Tibial nerve (tissue), 3 donors: ENCODE measurements at regions not wholly inside any gene's neighbourhood (a gene's known extent, or its start where the extent isn't known, plus 50 kb on each side); places are given as distances from the start of the nearest gene placed in this dataset.

Experiments used
- POLR2A ChIP-seq, 2 donors: fragments of 450-650 bp; IDR thresholded peaks; one replicate each; pipeline ENCODE4 v1.6.1; 2017; ENCODE audit warnings: antibody characterized with exemption in 2 of 2, mild to moderate bottlenecking in 2 of 2, moderate library complexity in 2 of 2
- TF ChIP-seq, protein P1 (sequence below), 5 experiments: fragments of 200-600 bp in 3 of 5; fragments of 450-650 bp in 2 of 5; sonication (generic) in 3 of 5; IDR thresholded peaks; one replicate each; pipeline ENCODE4 v1.5.1; 2016 to 2019; ENCODE audit warnings: antibody characterized with exemption in 5 of 5, mild to moderate bottlenecking in 3 of 5, moderate library complexity in 2 of 5

DNA sequence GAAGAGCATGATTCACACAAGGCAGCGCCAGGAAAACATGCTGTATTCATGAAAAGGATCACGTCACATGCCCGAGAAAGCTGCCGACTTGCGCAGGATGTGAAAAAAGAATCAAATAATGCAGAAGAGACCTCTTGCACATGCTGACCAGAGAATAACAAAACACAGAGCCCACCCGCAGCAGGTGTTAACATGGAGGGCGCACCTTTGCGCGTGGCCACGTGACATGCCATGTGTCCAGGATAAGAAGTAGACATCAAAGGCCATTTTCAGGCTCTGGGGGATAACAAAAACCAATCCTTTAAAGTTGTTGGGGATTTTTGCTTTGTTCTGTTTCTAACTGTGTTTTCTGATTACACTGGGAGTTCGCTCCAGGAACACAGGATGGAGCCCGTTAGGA, 1332.8 kb downstream of the ZPLD1 start:
- TF ChIP-seq, protein P1, sequence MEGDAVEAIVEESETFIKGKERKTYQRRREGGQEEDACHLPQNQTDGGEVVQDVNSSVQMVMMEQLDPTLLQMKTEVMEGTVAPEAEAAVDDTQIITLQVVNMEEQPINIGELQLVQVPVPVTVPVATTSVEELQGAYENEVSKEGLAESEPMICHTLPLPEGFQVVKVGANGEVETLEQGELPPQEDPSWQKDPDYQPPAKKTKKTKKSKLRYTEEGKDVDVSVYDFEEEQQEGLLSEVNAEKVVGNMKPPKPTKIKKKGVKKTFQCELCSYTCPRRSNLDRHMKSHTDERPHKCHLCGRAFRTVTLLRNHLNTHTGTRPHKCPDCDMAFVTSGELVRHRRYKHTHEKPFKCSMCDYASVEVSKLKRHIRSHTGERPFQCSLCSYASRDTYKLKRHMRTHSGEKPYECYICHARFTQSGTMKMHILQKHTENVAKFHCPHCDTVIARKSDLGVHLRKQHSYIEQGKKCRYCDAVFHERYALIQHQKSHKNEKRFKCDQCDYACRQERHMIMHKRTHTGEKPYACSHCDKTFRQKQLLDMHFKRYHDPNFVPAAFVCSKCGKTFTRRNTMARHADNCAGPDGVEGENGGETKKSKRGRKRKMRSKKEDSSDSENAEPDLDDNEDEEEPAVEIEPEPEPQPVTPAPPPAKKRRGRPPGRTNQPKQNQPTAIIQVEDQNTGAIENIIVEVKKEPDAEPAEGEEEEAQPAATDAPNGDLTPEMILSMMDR (IDR thresholded peaks at IDR 0.05) = no peak
- TF ChIP-seq POLR2A (IDR thresholded peaks at IDR 0.05) = no peak
